Brain pericyte (primary cell): ENCODE measurements at regions not wholly inside any gene's neighbourhood (a gene's known extent, or its start where the extent isn't known, plus 50 kb on each side); places are given as distances from the start of the nearest gene placed in this dataset.
"Not testable (repeated sequence)": the region's sequence is repeated elsewhere in the genome, so short reads cannot be mapped to it uniquely, and the experiment has no call there.

Source experiments
- DNase-seq: peaks from one replicate; pipeline ENCODE4 v3.0.0-alpha.2; 2012; ENCODE audit warnings: low read depth, low spot score

- DNase-seq = no peak
These were observed 243.1 kb downstream of the S1PR1 start for GRCh38 chr1:101479945-101480344.

GRCh38 chr1:101482306-101482705, 245.5 kb downstream of the S1PR1 start:
- DNase-seq = no peak

GRCh38 chr1:101483982-101484688, 247.3 kb downstream of the S1PR1 start:
- no peak for DNase-seq

- no peak for DNase-seq
These were observed 248.0 kb downstream of the S1PR1 start for GRCh38 chr1:101484689-101485338.

DNA sequence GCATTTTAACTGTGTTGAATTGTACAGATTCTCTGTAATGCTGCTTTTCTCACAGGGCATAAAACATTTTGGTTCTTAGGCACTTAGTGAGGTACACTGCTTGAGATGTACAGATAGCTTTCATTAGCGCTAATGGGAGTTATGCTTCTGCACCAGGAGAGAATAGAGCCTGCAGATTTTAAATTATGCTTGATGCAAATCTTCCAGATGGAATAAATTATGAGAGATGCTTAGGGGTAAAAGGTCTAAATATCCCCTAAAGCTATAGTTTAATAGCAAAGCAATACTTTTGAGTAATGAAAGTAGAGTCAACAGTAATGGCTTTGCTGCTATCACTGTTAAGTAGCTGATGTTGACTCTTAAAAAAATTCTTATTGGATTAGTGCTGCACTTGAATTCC, 248.9 kb downstream of the S1PR1 start:
- no peak for DNase-seq

DNA sequence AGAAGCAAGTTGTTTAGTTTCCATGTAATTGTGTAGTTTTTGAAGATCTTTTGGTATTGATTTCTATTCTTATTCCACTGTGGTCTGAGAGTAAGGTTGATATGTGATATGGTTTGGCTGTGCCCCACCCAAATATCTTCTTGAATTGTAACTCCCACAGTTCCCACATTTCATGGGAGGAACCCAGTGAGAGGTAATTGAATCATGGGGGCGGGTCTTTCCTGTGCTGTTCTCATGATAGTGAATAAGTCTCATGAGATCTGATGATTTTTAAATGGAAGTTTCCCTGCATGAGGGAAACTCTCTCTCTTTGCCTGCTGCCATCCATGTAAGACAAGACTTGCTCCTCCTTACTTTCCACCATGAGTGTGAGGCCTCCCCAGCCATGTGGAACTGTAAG, 255.3 kb downstream of the S1PR1 start:
- not testable (repeated sequence) for DNase-seq

DNA sequence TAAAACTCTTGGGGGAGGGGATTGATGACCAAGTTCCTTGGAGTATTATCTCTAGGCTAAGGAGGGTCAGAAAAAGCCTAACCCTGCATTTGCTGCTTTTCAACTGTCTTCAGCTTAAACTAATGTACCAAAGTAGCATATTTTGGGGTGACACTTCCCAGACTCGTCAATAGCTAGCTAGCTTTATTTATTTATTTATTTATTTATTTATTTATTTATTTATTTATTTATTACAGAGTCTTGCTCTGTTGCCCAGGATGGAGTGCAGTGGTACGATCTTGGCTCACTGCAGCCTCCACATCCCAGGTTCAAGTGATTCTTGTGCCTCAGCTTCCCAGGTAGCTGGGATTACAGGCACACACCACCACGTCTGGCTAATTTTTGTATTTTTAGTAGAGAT, 257.1 kb downstream of the S1PR1 start:
- DNase-seq = not testable (repeated sequence)

GRCh38 chr1:101496109-101496508, 259.3 kb downstream of the S1PR1 start:
- DNase-seq = no peak

DNA sequence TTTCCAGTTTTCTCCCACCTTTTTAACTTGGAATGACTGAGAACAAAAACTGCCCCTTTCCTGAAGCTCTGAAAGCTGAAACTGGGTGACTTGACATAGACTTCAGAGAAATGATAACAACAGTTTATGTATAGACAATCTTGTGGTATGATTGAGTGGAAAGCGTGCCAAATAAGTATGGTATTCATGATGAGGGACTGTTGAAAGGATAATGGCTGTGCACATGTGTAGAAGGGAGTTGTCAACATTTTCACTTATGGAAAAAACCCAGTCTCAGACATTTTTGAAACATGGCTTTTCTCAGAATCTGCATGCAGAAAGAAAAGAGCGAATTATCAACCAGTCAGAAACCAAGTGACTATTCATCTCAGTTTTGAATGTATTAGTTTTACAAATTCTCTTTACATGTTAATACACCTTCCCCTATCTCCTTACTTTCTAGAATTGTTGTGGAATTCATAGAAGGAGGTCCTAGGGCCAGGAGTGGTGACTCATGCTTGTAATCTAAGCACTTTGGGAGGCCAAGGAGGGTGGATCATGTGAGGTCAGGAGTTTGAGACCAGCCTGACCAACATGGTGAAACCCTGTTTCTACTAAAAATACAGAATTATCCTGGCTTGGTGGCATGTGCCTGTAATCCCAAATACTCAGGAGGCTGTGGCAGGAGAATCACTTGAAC, 261.2 kb downstream of the S1PR1 start:
- no peak for DNase-seq

DNA sequence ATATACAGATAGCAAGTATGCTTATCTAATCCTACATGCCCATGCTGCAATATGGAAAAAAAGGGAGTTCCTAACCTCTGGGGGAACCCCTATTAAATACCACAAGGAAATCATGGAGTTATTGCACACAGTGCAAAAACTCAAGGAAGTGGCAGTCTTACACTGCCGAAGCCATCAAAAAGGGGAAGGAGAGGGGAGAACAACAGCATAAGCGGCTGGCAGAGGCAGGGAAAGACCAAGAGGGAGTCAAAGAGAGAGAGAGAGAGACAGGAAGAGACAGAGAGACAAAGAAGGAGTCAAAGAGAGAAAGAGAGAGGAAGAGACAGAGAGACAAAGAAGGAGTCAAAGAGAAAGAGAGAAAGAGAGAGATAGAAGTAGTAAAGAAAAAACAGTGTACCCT, 267.3 kb downstream of the S1PR1 start:
- DNase-seq = not testable (repeated sequence)

GRCh38 chr1:101505240-101505639, 268.4 kb downstream of the S1PR1 start:
- DNase-seq = not testable (repeated sequence)

GRCh38 chr1:101506541-101507164, 269.8 kb downstream of the S1PR1 start:
- DNase-seq = no peak

DNA sequence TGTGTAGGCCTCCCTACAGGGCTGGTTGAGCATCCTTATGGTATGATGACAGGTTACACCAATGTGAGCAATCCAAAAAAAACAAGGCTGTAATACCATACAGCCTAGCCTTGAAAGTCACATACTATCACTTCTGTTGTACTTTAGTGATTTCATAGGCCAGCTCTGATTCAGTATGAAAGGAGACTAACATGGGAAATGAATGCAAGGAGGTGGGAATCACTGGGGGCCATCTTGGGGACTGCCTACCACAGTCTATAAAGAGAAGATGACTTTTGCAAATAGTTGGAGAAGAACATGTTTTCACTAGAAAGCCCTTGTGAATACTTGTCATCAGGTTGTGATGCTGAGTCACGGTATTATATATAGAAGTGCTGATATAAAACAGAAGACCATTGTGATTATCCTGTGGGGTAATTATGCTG, 270.7 kb downstream of the S1PR1 start:
- DNase-seq = no peak

- DNase-seq = no peak
These were observed 272.1 kb downstream of the S1PR1 start for GRCh38 chr1:101508913-101509312.

GRCh38 chr1:101509370-101509769, 272.6 kb downstream of the S1PR1 start:
- no peak for DNase-seq

GRCh38 chr1:101511202-101511891, 274.5 kb downstream of the S1PR1 start:
- DNase-seq = no peak

GRCh38 chr1:101520302-101520701, 283.5 kb downstream of the S1PR1 start:
- no peak for DNase-seq

- DNase-seq = no peak
These were observed 285.7 kb downstream of the S1PR1 start for GRCh38 chr1:101522486-101522885.

GRCh38 chr1:101526813-101527212, 290.0 kb downstream of the S1PR1 start:
- no peak for DNase-seq

- no peak for DNase-seq
These were observed 295.6 kb downstream of the S1PR1 start for GRCh38 chr1:101532377-101532776.

- no peak for DNase-seq
These were observed 303.3 kb downstream of the S1PR1 start for GRCh38 chr1:101540161-101540560.

- DNase-seq = no peak
These were observed 310.1 kb downstream of the S1PR1 start for GRCh38 chr1:101546885-101547284.
